ENCODE measurements at regions not wholly inside any gene's neighbourhood (a gene's known extent, or its start where the extent isn't known, plus 50 kb on each side); places are given as distances from the start of the nearest gene placed in this dataset.

GRCh38 chr22:49226096-49226495 is 601.6 kb downstream of the BRD1 start:
- no peak for TF ChIP-seq CTCF (IDR thresholded peaks at IDR 0.05; ENCODE audit: low read depth, low read length, missing control alignments)
- DNase-seq (ENCODE audit: extremely low read depth, low read depth): no peak
- no peak overlapping the region for H3K4me3 ChIP-seq (replicated peaks; ENCODE audit: low read depth, low read length)

GRCh38 chr22:49224243-49224642 is 603.4 kb downstream of the BRD1 start:
- no peak overlapping the region for H3K4me3 ChIP-seq (replicated peaks; ENCODE audit: low read depth, low read length)
- no peak for DNase-seq (ENCODE audit: extremely low read depth, low read depth)
- TF ChIP-seq CTCF (IDR thresholded peaks at IDR 0.05; ENCODE audit: low read depth, low read length, missing control alignments): no peak

GRCh38 chr22:49218142-49218541 is 609.5 kb downstream of the BRD1 start:
- no peak for DNase-seq (ENCODE audit: extremely low read depth, low read depth)
- H3K4me3 ChIP-seq (replicated peaks; ENCODE audit: low read depth, low read length): no peak overlapping the region
- no peak for TF ChIP-seq CTCF (IDR thresholded peaks at IDR 0.05; ENCODE audit: low read depth, low read length, missing control alignments)

- H3K4me3 ChIP-seq (replicated peaks; ENCODE audit: low read depth, low read length): no peak overlapping the region
- no peak for TF ChIP-seq CTCF (IDR thresholded peaks at IDR 0.05; ENCODE audit: low read depth, low read length, missing control alignments)
- no peak for DNase-seq (ENCODE audit: extremely low read depth, low read depth)
Measured at GRCh38 chr22:49216579-49216978, 611.1 kb downstream of the BRD1 start.

GRCh38 chr22:49215840-49216239 is 611.8 kb downstream of the BRD1 start:
- no peak for DNase-seq (ENCODE audit: extremely low read depth, low read depth)
- no peak for TF ChIP-seq CTCF (IDR thresholded peaks at IDR 0.05; ENCODE audit: low read depth, low read length, missing control alignments)
- H3K4me3 ChIP-seq (replicated peaks; ENCODE audit: low read depth, low read length): no peak overlapping the region

- H3K4me3 ChIP-seq (replicated peaks; ENCODE audit: low read depth, low read length): no peak overlapping the region
- TF ChIP-seq CTCF (IDR thresholded peaks at IDR 0.05; ENCODE audit: low read depth, low read length, missing control alignments): no peak
- DNase-seq (ENCODE audit: extremely low read depth, low read depth): no peak
Measured at GRCh38 chr22:49214976-49215375, 612.7 kb downstream of the BRD1 start.

- H3K4me3 ChIP-seq (replicated peaks; ENCODE audit: low read depth, low read length): no peak overlapping the region
- no peak for TF ChIP-seq CTCF (IDR thresholded peaks at IDR 0.05; ENCODE audit: low read depth, low read length, missing control alignments)
- no peak for DNase-seq (ENCODE audit: extremely low read depth, low read depth)
Measured at GRCh38 chr22:49213731-49214352, 613.8 kb downstream of the BRD1 start.
